Prostate gland (tissue), 2 donors: ENCODE measurements at regions not wholly inside any gene's neighbourhood (a gene's known extent, or its start where the extent isn't known, plus 50 kb on each side); places are given as distances from the start of the nearest gene placed in this dataset.

ENCODE experiments used
- POLR2A ChIP-seq: fragments of 450-650 bp; IDR thresholded peaks from one replicate; pipeline ENCODE4 v1.6.1; 2016; ENCODE audit warnings: antibody characterized with exemption, mild to moderate bottlenecking
- TF ChIP-seq, protein P1 (sequence below), 4 experiments: fragments of 200-600 bp in 2 of 4; fragments of 450-650 bp in 2 of 4; sonication (generic) in 2 of 4; IDR thresholded peaks; 1 replicate in 3 of 4; 2 replicates in 1 of 4; pipeline ENCODE4 v1.5.1; 2016 to 2019; ENCODE audit warnings: antibody characterized with exemption in 4 of 4, mild to moderate bottlenecking in 2 of 4, moderate library complexity in 2 of 4

DNA sequence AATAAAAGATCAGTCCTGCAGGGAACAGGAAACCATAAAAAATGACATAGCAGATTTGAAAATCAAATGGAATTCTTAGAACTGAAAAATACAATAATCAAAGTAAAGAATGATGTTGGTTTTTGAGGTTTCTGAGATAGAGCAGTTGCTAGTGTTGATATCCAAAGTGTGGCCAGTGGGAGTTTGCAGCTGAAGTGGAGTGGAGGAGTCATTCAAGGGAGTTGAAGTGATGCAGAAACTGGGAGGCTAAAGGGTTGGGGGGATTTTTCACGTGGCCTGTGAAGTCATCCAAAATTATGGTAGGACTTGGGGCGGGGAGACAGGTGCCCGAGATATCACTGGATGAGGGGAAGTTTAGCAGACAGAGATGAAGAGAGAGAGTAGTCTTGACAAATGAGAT is 123.6 kb downstream of the CDC5L start:
- TF ChIP-seq, protein P1, sequence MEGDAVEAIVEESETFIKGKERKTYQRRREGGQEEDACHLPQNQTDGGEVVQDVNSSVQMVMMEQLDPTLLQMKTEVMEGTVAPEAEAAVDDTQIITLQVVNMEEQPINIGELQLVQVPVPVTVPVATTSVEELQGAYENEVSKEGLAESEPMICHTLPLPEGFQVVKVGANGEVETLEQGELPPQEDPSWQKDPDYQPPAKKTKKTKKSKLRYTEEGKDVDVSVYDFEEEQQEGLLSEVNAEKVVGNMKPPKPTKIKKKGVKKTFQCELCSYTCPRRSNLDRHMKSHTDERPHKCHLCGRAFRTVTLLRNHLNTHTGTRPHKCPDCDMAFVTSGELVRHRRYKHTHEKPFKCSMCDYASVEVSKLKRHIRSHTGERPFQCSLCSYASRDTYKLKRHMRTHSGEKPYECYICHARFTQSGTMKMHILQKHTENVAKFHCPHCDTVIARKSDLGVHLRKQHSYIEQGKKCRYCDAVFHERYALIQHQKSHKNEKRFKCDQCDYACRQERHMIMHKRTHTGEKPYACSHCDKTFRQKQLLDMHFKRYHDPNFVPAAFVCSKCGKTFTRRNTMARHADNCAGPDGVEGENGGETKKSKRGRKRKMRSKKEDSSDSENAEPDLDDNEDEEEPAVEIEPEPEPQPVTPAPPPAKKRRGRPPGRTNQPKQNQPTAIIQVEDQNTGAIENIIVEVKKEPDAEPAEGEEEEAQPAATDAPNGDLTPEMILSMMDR (IDR thresholded peaks at IDR 0.05), result no peak
- no peak for TF ChIP-seq POLR2A
